HCT116 (cell line): ENCODE measurements at regions not wholly inside any gene's neighbourhood (a gene's known extent, or its start where the extent isn't known, plus 50 kb on each side); places are given as distances from the start of the nearest gene placed in this dataset.

Experiments used
- ATAC-seq: fragments of 200-7000 bp; cut with Tn5 transposase; 2 replicates; pipeline ENCODE4 v1.9.1; 2020; ENCODE audit warnings: mild to moderate bottlenecking, moderate library complexity
- BruUV-seq: library from RNA; stranded (reverse); fragments of 400-500 nt; replicated peaks from 2 replicates; lab custom pipeline; 2021; lab: Mats Ljungman, UMichigan
- CTCF ChIA-PET: fragments of 300-600 bp; sonication (Branson Sonifier 250); formaldehyde crosslinking; loops from one replicate; lab custom pipeline; 2021; ENCODE audit warnings: antibody characterized with exemption; lab: Charles Lee
- POLR2A ChIA-PET: fragments of 300-600, 350-600 bp; sonication (Branson Sonifier 250); formaldehyde crosslinking; loops from one replicate; lab custom pipeline; 2021; ENCODE audit warnings: antibody characterized with exemption; lab: Charles Lee
- RAD21 ChIA-PET, 2 experiments: fragments of 300-600 bp; sonication (Branson Sonifier 250); formaldehyde crosslinking; loops; one replicate each; lab custom pipeline; 2023; ENCODE audit warnings: low total read pairs in 2 of 2; ENCODE audit not compliant: uncharacterized antibody in 2 of 2, unreplicated experiment in 2 of 2, low non-redundant PET in 1 of 2; lab: Charles Lee
- DNase-seq: peaks from one replicate; pipeline ENCODE4 v3.0.0-alpha.2; 2010; ENCODE audit warnings: low read depth, low spot score
- H2AFZ ChIP-seq: fragments of 200-600 bp; shearing (Covaris generic), sonication (generic); 2 replicates; pipeline ENCODE4 v1.6.1; 2017; ENCODE audit warnings: low read depth, mixed run types, mixed read lengths, antibody characterized with exemption, low read length; ENCODE audit not compliant: poor library complexity, severe bottlenecking
- H3K27ac ChIP-seq: 2 replicates; pipeline ENCODE4 v1.5.1; 2012; ENCODE audit warnings: low read depth, low read length
- H3K27me3 ChIP-seq: fragments of 200-600 bp; sonication (generic); 2 replicates; pipeline ENCODE4 v1.6.1; 2016; ENCODE audit warnings: mixed run types, low read length, mixed read lengths; ENCODE audit not compliant: insufficient read depth
- H3K36me3 ChIP-seq, 2 experiments: fragments of 200-500 bp in 1 of 2; fragments of 200-600 bp in 1 of 2; sonication (Bioruptor generic) in 1 of 2; sonication (generic) in 1 of 2; 2 replicates each; pipeline versions ENCODE4 v1.5.1 to v1.6.1; 2014 to 2016; ENCODE audit warnings: low read length in 2 of 2, inconsistent platforms in 1 of 2, mixed read lengths in 1 of 2, mixed run types in 1 of 2; ENCODE audit not compliant: insufficient read depth in 2 of 2, control insufficient read depth in 1 of 2
- H3K4me1 ChIP-seq, 2 experiments: fragments of 200-600 bp in 1 of 2; sonication (generic) in 1 of 2; 2 replicates each; pipeline versions ENCODE4 v1.5.1 to v1.6.1; 2012 to 2017; ENCODE audit warnings: low read length in 2 of 2, inconsistent platforms in 1 of 2, mild to moderate bottlenecking in 1 of 2, mixed read lengths in 1 of 2, mixed run types in 1 of 2, moderate library complexity in 1 of 2; ENCODE audit not compliant: insufficient read depth in 2 of 2, control insufficient read depth in 1 of 2
- H3K4me2 ChIP-seq: fragments of 200-600 bp; sonication (generic); 2 replicates; pipeline ENCODE4 v1.6.1; 2017; ENCODE audit warnings: mixed run types, low read length, mixed read lengths
- H3K4me3 ChIP-seq, 2 experiments: fragments of 200-600 bp in 1 of 2; sonication (generic) in 1 of 2; replicated peaks in 1 of 2; 2 replicates each; pipeline ENCODE4 v1.5.1; 2011 to 2016; ENCODE audit warnings: low read length in 2 of 2, control low read depth in 1 of 2, low read depth in 1 of 2, mild to moderate bottlenecking in 1 of 2, mixed read lengths in 1 of 2, mixed run types in 1 of 2
- H3K79me2 ChIP-seq: fragments of 200-600 bp; sonication (generic); 2 replicates; pipeline ENCODE4 v1.6.1; 2017; ENCODE audit warnings: mild to moderate bottlenecking, mixed run types, low read length, moderate library complexity, mixed read lengths; ENCODE audit not compliant: insufficient read depth
- H3K9ac ChIP-seq: fragments of 200-600 bp; sonication (generic); 2 replicates; pipeline ENCODE4 v1.6.1; 2016; ENCODE audit warnings: low read length, mixed read lengths
- H3K9me2 ChIP-seq: fragments of 200-600 bp; sonication (generic), shearing (Covaris generic); 2 replicates; pipeline ENCODE4 v1.6.1; 2017; ENCODE audit warnings: mixed run types, mild to moderate bottlenecking, moderate library complexity; ENCODE audit not compliant: insufficient read depth
- H3K9me3 ChIP-seq, 2 experiments: fragments of 200-500 bp in 1 of 2; fragments of 200-600 bp in 1 of 2; sonication (Bioruptor generic) in 1 of 2; sonication (generic) in 1 of 2; 2 replicates each; pipeline ENCODE4 v1.6.1; 2014 to 2017; ENCODE audit warnings: low read length in 2 of 2, mixed read lengths in 2 of 2, inconsistent platforms in 1 of 2, low read depth in 1 of 2, mild to moderate bottlenecking in 1 of 2, mixed run types in 1 of 2, moderate library complexity in 1 of 2; ENCODE audit not compliant: control insufficient read depth in 1 of 2, insufficient read depth in 1 of 2
- H4K20me1 ChIP-seq: fragments of 200-600 bp; sonication (generic), shearing (Covaris generic); 2 replicates; pipeline ENCODE4 v1.6.1; 2017; ENCODE audit warnings: mixed run types, mild to moderate bottlenecking, moderate library complexity; ENCODE audit not compliant: insufficient read depth
- CEBPB ChIP-seq: IDR thresholded peaks from 2 replicates; pipeline ENCODE4 v1.6.1; 2012; ENCODE audit warnings: low read depth
- EGR1 ChIP-seq: IDR thresholded peaks from 2 replicates; pipeline ENCODE4 v1.6.1; 2012; ENCODE audit warnings: low read depth
- ELF1 ChIP-seq: IDR thresholded peaks from 2 replicates; pipeline ENCODE4 v1.6.1; 2012; ENCODE audit warnings: low read depth, borderline replicate concordance
- EZH2 ChIP-seq: fragments of 200-600 bp; sonication (generic); IDR thresholded peaks from 2 replicates; pipeline ENCODE4 v1.6.1; 2017; ENCODE audit warnings: antibody characterized with exemption, mixed run types
- FOSL1 ChIP-seq: IDR thresholded peaks from 2 replicates; pipeline ENCODE4 v1.6.1; 2012; ENCODE audit warnings: low read depth
- JUND ChIP-seq: IDR thresholded peaks from 2 replicates; pipeline ENCODE4 v1.6.1; 2012
- MAX ChIP-seq: IDR thresholded peaks from 2 replicates; pipeline ENCODE4 v1.6.1; 2012
- ZFX ChIP-seq: fragments of 450-650 bp; IDR thresholded peaks from 2 replicates; pipeline ENCODE4 v1.6.1; 2017
- intact Hi-C: fragments of 100-400 bp; cut with micrococcal nuclease; formaldehyde crosslinking; loops from 2 replicates; pipeline ENCODE4 v1.10.0; 2022

GRCh38 chr4:14496969-14497368, 505.3 kb upstream of the CPEB2 start:
- H3K27ac ChIP-seq: no peak overlapping the region
- H3K9me2 ChIP-seq: no peaks in the 10 kb centered on the region
- no peaks in the 10 kb centered on the region for H3K79me2 ChIP-seq
- peaks cover 3 to 15% of the 10 kb centered on the region in 2 experiments; a peak in 2 of 4 replicates for H3K9me3 ChIP-seq
- ChIA-PET CTCF (no interaction called here), POLR2A (no interaction called here), RAD21 (no interaction called here)
- DNase-seq: no peak
- intact Hi-C loops: no loop called here
- H3K4me1 ChIP-seq: no peaks in the 10 kb centered on the region
- H3K4me3 ChIP-seq: no peak overlapping the region
- no peak overlapping the region for H3K9ac ChIP-seq
- no peak overlapping the region for H3K4me2 ChIP-seq
- TF ChIP-seq CEBPB (no peak), ELF1 (no peak)
- no peak overlapping the region for H2AFZ ChIP-seq
- no peaks in the 10 kb centered on the region for H4K20me1 ChIP-seq
- no peaks in the 10 kb centered on the region for H3K36me3 ChIP-seq
- BruUV-seq: no TSS peak
- no peaks in the 10 kb centered on the region for H3K27me3 ChIP-seq
- no peak for ATAC-seq

DNA sequence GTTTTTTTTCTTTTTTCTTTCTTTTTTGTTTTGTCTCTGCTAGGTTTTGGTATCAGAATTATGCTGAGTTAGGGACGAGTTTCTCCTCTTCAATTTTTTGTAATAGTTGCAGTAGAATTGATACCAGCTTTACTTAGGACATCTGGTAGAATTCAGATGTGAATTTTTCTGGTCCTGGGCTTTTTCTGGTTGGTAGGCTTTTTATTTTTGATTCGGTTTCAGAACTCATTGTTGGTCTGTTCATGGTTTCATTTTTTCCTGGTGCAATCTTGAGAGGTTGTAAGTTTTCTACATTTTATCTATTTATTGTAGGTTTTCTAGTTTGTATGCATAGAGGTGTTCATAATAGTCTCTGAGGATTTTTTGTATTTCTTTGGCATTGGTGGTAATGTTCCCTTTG, 498.1 kb upstream of the CPEB2 start:
- no peak for ATAC-seq
- POLR2A ChIA-PET: no interaction called here
- no peak for TF ChIP-seq JUND
- no peak for TF ChIP-seq EGR1
- no peak for TF ChIP-seq MAX
- TF ChIP-seq ZFX: no peak
- no peak for TF ChIP-seq EZH2
- TF ChIP-seq FOSL1: no peak

More for the DNA sequence above, 498.1 kb upstream of the CPEB2 start:
- H3K9me3 ChIP-seq: peaks cover 0 to 14% of the 10 kb centered on the region in 2 experiments; a peak in 1 of 4 replicates
- CTCF ChIA-PET: no interaction called here
- no peaks in the 10 kb centered on the region for H3K27me3 ChIP-seq
- BruUV-seq: no TSS peak
- intact Hi-C loops: no loop called here
- DNase-seq: no peak
- H2AFZ ChIP-seq: no peak overlapping the region
- H3K79me2 ChIP-seq: no peaks in the 10 kb centered on the region
- no peaks in the 10 kb centered on the region for H3K36me3 ChIP-seq
- H3K27ac ChIP-seq: no peak overlapping the region
- RAD21 ChIA-PET: no interaction called here
- H3K4me3 ChIP-seq: no peak overlapping the region
- H3K4me1 ChIP-seq: no peaks in the 10 kb centered on the region
- H3K9me2 ChIP-seq: no peaks in the 10 kb centered on the region
- H4K20me1 ChIP-seq: no peaks in the 10 kb centered on the region
- no peak overlapping the region for H3K9ac ChIP-seq
- no peak overlapping the region for H3K4me2 ChIP-seq
